SU-DHL-6 (cell line): ENCODE measurements at regions not wholly inside any gene's neighbourhood (a gene's known extent, or its start where the extent isn't known, plus 50 kb on each side); places are given as distances from the start of the nearest gene placed in this dataset.

ENCODE experiments used
- EZH2phosphoT487 ChIP-seq: fragments of 200-600 bp; sonication (generic), shearing (Covaris generic); conservative IDR thresholded peaks from 2 replicates; pipeline ENCODE4 v1.6.1; 2018; ENCODE audit warnings: mild to moderate bottlenecking, antibody characterized with exemption, low read length, moderate library complexity, mixed read lengths
- TF ChIP-seq, protein P1 (sequence below): fragments of 200-600 bp; sonication (generic); IDR thresholded peaks from one replicate; pipeline ENCODE4 v1.5.1; 2017; ENCODE audit warnings: antibody characterized with exemption, mild to moderate bottlenecking, low read length, moderate library complexity; ENCODE audit not compliant: insufficient read depth, poor library complexity, severe bottlenecking

DNA sequence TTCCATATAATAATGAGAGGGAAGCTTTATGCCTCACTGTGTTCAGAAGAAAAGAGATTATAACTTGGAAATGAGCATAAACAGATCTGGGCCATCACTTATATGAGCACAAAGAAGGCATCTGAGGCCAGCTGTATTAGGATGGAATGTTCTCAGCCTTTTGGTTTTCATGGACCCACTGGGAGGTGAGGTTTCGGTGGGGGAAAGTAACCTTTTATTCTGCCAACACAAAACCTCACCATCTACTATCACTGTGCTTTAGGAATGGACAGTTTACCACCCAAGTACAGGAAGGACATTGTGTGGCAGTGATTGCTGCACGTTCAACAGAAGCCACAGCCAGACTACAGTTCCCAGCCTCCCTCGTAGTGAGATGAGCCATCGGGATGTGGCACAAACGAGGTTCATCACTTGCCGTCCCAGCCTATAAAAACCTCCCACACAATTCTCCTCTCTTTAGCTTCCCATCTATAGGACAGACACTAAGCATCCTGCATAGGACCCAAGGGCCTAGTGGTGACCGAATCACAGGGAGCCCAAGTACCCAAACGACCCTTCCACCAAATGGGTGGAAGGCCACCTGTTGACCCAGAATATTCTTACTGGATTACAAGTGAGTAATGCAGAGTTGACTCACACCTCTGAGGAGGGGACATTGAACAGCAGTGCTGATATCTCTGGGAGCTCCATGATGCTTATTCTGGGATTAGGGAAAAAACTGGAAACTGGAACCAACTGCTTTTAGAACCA, 121.5 kb upstream of the RAG2 start:
- TF ChIP-seq, protein P1, sequence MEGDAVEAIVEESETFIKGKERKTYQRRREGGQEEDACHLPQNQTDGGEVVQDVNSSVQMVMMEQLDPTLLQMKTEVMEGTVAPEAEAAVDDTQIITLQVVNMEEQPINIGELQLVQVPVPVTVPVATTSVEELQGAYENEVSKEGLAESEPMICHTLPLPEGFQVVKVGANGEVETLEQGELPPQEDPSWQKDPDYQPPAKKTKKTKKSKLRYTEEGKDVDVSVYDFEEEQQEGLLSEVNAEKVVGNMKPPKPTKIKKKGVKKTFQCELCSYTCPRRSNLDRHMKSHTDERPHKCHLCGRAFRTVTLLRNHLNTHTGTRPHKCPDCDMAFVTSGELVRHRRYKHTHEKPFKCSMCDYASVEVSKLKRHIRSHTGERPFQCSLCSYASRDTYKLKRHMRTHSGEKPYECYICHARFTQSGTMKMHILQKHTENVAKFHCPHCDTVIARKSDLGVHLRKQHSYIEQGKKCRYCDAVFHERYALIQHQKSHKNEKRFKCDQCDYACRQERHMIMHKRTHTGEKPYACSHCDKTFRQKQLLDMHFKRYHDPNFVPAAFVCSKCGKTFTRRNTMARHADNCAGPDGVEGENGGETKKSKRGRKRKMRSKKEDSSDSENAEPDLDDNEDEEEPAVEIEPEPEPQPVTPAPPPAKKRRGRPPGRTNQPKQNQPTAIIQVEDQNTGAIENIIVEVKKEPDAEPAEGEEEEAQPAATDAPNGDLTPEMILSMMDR: no peak
- no peak for TF ChIP-seq EZH2phosphoT487
